ENCODE measurements at regions not wholly inside any gene's neighbourhood (a gene's known extent, or its start where the extent isn't known, plus 50 kb on each side); places are given as distances from the start of the nearest gene placed in this dataset.

DNA sequence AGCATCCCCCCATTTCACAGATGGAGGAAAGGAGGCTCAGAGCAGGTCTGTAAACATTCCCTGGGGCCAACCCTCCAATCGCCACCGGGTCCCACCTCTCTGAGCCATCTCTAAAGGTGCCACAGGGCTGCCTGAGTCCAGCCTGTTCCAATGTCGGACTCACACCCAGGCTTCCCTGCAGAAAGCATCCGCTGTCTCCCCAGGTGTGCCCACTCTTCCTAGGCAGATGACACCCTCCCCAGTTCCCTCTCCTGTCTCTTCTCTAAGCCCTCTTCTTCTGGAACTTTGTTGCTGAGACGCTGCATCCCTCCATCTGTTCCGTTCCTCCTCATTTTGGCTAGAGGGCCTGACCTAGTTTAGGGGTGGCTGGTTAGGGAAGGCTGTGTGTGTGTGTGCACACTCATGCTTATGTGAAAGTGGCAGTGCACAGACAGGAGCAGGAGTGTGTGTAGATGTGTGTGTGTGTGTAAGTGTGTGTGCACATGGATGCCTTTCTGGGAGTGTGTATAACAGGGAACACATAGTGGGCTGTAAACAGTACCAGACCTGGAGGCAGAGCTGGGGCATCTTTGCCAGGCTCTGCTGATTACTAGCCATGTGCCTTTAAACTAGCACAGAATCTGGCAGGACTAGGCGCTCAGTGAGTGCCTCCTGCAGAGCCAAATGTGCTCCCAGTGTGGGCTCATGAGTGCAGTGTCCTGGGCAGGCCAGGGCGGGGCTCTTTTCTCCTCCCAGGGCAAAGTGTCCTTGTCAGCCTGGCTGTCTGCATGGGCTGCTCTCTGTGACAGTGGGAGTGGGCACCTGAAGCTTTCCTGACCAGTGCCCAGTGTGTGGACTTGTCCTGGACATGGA lies 77.3 kb upstream of the NECTIN1 start:
- DNase-seq = no peak

DNA sequence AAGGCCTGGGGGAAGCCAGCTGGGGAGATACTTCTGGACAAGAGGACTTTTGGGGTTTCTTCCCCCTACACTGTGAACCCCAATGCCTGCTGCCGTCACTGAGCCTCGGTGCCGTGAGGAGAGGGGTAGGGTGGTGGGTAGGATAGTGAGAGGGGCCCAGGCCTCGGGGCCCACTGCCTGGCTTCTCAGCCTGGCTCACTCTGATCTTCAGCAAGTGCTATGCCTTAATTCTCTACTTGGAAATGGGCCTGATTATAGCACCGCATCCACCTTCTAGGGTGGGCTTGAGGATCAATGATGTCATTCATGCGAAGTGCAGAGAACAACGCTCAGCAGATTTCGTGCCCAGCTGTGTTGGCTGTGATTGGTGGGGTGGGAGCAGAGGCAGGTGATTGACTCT lies 76.7 kb upstream of the NECTIN1 start:
- no peak for DNase-seq

DNA sequence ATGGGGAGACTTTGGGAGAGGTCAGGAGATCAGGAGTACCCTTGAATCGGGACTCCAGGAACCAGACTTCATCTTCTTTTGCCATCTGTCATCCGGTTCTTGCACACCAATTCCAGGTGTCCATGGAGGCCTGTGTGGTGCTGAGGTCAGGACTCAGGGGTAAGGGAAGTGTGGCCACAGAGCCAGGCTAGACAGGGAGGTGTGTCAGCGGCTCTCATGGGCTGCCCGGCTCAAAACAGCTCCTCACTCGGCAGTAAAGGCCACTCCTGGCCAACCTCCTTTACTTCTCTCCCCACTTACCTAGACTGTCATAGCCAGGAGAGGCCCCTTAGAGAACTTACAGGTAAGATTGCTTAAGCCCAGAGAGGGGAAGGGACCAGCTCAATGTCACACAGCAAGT lies 75.7 kb upstream of the NECTIN1 start:
- DNase-seq = no peak

DNA sequence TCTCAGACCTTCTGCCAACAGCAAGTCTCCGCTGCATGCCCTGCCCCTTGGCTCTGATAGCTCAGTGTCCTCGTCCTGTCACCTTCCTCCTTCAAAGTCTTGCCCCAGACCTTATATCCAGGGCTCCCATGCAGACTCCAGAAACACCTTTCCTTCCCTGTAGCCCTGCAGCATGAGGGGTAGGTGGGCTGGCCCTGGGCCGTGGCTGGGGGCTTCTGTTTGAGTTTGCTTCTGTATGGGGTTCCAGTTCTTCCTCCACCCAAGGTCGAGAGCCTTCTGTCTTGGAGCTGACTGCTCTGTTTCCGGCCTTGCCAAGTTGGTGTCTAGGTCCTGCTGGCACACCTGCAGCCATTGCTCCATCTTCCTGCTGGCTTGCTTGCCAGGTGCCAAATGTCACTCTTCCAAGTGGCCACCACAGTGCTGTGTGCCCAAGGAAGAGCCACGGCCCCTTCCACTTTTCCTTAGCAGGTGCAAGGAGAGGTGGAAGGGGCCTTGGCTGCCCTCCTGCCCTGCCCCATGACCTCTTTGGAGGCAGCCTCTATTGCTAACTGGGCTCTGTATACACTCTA lies 74.8 kb upstream of the NECTIN1 start:
- no peak for DNase-seq

DNA sequence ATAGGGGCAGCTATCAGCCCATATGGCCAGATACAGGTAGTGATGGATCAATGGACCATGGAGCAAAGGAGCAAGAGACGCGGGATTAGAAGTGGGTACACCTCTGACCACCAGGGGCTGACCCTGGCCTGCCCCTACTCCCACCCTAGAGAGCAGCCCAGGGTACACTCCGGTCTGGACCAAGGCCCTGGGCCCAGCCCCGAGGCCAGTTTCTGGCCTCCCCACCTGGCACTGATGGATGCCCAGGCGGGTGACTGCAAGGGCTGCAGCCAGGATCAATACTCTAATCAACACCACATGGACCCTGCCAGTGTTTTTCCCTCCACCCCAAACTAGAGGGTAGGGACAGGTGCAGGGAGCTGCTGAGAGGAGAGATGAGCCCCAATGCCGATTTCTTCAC lies 74.1 kb upstream of the NECTIN1 start:
- no peak for DNase-seq

DNA sequence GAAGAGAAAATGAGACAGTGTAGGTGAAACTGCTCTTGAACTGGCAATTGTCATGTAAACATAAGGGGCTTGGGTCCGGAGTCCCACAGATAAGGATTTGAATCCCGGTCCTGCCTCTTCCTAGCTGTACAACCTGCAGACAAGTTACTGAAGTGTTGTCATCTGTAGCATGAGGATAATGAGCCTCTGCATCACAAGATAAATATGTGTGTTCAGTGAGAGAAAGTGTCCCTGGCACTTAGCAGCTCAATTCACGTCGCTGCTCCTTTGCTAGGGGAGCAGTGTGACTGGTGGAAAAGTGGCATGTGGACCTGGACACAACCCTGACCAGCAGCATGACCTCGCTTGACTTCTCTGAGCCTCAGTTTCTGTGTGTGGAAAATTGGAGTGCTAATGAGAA lies 73.7 kb upstream of the NECTIN1 start:
- DNase-seq = no peak

DNA sequence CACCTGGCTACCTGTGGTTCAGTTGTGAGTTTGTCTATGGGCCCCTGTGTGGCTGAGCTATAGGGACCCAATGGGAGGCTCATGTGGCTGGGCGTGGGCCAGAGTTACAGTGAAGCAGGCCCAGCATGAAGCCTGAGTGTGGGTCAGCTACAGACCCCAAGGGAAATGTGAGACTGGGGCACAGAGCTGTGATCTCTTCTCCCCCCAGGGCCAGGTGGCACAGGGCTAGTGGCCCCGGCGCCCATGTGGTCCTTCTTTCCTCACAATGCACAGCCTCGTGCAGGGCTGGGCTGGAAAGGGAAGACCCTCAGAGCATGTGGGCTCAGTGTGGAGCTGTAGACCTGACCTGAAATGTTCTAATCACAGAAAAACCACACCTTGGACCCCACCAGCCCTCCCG lies 71.6 kb upstream of the NECTIN1 start:
- no peak for DNase-seq

DNA sequence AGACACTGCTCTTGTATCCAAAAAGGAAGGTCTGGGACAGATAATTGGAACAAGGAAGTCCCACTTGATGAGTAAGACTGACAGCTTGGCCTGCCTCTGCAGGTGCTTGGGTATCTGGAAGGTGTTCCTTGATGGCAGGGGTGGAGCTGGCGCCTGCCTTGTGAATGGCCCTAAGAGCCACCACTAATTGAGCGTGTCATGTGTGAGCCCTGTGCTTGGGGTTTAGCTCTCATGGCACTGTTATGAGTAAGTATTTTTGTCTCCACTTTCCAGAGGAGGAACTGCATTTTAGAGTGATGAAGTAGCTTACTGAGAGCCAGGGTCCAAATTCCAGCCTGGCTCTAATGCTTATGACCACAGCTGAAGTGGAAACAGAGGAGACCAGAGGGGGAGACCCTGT lies 71.2 kb upstream of the NECTIN1 start:
- DNase-seq = no peak

DNA sequence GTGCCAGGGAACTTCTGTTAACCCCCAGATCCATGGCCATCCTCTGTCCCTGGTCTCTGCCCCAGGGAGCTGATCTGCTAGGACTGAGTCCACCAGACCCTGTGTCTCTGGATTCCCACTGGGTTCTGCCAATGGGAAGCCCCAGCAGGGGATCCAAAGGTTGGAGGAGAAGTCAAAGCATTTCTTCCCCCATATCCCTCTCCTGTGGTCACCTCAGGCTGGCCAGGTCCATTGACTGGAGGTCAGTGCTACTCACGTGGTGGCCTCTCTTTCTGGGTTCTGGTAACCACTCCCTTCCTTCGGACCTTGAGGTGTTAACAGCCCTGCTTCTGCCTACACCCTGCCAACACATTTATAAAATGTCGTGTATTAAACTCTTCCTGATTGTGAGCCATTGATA lies 69.7 kb upstream of the NECTIN1 start:
- DNase-seq = no peak

DNA sequence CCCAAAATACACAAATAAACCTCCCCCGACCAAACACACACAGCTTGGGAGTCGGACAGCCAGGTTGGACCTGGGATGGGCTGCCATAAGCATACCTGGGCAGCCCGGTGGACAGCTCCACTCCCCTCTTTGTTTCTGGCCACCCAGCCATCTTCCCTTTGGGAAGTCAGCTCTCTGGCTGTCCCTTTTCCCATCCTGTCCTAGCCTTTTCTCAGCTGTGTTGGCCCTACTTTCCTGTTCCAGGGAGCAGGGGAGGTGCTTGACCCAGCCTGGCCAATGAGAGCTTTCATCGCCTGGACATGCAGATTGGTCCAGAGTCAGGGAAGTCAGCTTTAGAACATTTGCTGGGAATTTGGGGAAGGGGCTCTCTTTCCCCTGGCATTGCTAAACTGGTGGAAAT lies 68.7 kb upstream of the NECTIN1 start:
- no peak for DNase-seq

DNA sequence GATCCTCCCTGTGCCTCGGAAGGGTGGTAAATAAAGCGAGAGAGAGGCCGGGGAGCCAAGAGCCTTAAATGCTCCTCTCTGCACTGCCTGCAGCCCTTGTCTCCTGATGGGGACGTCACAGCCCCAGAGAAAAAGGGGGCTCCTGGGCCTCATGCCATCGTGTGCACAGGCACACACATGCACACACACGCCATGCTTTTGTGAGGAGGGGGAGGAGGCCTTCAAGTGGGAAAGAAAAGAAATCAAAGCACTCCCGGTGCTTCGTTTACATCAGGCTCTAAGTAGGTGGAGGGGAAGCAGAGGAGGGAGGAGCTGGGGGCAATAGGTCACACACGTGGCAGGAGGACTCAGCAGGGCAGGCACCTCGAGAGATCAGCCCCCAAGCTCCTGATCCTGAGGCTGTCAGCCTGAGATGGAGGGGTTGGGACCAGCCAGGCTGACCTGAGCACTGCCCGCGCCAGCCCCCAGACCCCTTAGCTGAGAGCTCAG lies 68.2 kb upstream of the NECTIN1 start:
- DNase-seq = no peak

DNA sequence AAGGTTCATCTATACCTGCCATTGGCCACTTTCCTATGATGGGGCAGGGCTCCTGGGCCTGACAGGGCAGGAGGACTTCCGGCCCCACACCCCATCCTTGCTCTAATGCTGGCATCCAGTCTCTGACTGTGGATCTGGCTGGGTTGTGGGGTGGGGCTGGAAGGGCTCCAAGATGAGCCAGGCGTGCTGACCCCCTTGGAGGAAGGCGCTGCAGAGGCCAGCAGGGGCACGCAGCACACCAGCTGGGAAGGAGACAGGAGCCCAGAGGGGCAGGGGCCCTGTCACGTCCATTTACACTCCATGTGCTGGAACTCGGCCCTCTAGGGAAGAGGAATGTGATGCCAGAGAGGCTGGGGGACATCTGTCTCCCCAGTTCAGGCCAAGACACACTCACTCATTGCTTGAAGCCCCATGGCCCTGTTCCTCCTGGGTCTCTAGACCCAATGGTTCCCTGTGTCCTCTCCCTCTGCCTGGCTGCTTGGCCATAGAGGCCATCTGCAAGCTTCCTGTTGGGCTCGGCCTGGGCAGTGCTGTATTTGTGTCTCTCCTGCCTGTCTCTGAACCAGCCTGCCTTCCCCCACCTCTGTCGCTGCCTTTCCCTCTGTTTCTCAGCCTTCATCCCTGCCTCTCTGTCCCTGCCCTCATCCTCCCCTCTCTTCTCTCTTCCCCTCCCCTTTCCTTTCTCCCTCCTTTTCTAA lies 67.5 kb upstream of the NECTIN1 start:
- no peak for DNase-seq

DNA sequence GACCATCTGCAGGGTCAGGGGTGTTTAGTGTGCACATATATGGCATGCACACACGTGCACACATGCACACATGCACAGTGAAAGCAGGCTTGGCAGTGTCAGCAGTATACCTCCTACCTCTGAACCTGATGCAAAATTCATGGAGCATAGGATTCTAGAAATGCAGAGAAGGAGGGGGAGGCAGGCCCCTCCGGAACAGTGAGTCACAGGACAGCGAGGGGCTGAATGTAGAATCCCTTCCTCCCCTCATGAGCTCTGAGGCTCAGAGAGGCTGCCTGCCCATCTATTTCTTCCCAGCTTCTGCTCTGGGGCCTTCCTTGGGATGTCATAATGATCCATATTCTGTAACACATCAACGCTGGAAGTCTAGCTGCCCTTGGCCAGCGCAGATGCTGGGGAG lies 66.7 kb upstream of the NECTIN1 start:
- no peak for DNase-seq

DNA sequence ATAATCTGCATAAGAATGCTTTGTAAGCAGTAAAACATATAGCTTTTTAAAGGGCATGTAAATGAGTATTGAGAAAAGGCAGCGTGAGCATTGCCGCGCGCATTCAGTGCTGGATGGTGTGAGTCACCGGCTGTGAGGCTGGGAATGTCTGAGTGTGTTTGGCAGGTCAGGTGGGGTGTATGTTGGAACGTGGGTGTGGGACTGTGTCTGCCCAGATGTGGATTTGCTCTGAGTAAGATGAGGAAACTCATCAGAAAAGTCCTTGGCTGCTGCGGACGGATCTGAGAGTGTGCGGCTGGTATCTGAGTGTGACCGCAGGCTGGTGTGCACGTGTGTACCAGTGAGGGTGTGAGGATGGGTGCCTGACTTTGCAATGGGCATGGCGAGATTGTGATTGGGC lies 66.2 kb upstream of the NECTIN1 start:
- no peak for DNase-seq

DNA sequence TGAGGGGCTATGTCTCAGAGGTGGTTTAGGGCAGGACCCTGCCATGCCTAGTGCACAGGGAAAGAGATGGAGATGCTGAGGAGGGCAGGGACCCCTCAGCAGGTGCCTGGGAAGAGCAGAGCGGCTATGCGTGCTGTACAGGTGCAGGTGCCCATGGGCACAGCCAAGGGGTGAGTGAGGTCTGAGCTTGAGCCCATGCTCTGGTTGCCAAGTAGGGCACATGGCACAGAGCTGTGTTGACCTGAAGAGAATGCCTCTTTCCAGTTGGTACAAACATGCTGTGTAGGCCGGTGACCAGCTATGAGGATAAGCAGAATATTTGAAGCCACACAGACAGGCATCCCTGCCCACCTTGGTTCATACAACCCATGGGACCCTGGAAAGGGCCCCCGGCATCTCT lies 65.8 kb upstream of the NECTIN1 start:
- no peak for DNase-seq

DNA sequence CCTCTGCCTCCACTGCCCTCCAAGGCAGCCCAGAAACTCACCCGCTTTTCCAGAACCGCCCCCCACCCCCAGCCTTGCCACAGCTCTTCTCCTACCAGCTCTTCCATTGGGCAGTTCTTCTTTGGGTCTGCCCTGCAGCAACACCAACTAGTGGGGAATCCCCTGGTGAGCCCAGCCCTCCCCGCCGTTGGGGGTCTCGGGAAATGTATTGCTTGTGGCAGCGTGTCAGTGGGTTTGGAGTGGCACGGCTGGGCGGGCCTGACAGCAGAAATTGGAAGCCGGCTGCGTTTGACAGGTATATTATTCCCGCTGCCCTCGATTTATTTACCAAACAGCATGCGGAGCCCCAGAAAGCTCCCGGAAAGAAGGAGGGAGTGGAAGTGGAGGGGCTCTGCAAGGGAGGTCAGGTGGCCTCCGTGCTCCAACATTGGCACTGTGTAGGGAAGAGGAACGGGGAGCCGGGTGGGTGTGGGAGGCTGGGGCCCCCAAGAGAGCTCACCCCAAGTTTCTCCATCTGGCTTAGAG lies 65.2 kb upstream of the NECTIN1 start:
- no peak for DNase-seq

DNA sequence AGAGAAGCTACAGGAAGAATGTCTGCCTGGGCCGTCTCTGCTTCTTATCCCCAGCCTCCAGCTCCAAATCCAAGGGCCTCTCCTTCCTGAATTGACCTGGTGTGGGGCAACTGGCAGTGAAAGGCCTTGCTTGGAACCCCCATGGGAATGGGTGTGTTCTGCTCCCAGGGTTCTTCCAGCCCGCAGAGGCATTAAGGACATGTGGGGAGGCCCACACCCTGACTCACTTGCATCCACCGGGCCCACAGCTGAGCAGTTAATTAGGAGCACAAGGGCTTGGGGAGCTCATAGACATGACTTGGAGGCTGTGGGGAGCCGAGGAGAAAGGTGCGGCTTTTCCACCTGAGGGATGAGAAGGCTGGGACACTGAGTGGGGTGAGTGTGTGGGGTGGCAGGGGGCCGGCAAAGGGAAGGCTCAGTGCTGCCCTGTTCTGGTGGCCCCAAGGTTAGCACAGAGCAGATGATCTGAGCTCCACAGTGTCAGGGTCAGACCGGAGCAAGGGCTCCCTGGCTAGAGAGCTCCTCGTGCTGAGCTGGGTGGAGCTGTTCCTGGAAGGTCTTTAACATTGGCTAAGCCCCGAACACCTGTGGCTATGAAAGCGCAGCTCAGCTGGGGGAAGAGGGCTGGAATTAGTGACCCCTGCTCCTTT lies 64.5 kb upstream of the NECTIN1 start:
- DNase-seq = no peak

DNA sequence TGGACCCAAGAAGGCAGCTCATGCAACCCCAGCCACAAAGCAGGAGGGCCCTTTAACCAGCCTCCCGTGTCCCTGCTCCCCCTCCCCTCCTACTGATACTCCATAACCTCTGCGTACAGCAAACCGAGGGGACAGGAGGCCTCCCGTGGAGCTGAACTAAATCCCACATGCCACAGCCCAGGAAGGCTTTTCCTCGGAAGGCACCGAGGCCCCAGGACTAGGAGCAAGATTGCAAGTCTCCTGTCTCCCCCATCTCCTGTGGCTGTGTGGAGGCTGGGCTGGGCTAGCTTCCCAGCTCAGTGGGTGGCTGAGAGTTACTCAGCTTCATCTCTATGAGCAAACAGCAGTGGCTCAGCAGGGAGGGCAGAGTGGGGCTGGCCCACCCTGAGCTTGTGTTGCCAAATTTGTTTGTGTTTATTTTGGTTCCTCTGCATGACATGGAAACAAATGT lies 62.7 kb upstream of the NECTIN1 start:
- peak; percentile 56 for DNase-seq

DNA sequence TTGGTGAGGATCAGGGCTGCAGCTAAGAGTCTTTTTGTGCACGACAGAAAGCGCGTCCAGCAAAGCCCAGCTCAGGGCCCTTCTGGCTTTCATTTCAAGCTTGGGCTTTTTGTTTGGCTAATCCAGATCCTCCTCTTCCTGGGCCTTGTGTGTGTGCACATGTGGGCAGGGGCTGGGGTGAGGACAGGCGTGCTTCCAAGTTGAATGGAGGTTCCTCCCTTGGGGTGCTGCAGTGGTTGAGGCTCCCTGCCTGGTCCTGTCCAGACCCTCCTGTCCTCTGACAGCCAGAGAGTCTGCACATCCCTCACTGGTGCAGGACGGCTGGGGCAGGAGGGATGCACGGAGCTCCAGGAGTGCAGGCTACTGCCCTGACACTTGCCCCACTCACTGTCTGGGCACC lies 62.0 kb upstream of the NECTIN1 start:
- peak; percentile 38 for DNase-seq

DNA sequence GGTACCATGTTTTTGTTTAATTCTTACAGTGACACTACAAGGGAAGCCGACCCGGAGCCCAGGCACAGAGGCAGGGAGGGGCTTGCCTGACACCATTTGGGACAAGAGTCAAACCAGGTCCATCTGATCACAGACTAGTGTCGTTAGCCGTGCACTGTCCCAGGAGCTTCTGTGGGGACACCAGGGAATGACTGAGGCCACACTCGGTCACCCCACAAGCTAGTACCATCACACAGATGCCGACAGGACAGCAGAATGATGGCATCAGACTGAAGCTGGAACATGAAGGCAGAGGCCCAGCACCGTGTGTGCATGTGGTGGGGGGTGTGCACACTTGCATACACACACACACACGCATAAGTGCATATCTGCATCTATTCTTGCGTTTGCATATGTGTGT lies 61.5 kb upstream of the NECTIN1 start:
- DNase-seq = peak; percentile 28

DNA sequence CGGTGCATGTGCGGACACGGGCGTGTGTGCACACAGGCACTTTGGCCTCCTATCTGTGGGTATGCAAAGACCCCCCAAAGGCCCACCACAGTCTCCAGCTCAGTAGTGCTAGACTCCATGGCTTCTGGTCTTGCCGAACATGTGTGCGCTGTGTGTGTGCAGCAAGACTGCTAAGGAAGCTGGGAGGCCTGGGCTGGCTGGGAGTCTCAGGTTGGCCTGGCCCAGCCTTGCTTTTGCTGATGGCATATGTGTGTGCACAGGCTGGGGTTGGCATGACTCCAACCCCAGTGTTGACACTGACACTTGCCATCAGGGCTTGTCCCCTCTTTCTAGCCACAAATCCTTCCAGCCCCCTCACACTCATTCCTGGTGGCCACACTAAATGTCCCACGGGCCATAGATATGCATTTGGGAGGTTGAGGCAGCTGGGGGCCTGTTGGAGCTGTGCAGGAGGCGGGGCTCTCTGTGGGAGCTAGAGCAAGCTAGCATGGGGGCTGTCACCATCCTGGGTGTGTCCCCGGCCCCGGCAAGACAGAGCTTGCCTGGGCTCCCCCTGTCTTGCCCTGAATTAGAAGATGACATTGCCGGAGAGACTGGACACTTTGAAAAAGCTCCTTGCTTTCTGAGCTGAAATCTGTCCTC lies 60.9 kb upstream of the NECTIN1 start:
- no peak for DNase-seq

DNA sequence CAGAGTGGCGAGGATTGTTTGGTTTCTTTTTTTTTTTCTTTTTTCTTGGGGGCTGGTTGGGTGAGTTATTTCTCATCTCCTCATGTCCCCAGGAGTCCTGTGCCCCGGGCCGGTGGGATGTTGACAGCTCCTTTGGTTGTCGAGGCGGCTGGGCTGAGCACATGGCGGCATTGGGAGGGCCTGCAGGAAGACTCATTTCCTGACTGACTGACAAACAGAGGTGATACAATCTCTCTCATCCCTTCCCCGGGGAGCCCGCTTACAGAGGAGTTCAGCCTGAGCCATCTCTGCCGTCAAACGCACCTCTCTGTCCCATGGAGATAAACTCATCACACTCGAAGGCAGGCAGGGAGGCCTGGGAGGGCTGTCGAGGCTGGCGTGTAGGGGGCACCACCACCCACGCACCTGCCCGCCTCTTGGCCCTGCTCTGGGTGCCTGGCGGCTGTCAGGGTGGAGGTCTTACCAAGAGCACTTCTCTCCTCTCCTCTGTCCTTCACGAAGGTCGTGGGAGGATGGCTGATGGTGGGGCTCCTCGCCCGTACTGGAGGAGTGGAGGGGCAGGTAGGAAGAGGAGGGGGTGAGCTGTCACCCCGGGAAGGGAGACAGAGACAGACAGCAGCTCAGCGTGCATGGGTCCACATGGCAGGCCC lies 60.0 kb upstream of the NECTIN1 start:
- no peak for DNase-seq
